ENCODE measurements at regions not wholly inside any gene's neighbourhood (a gene's known extent, or its start where the extent isn't known, plus 50 kb on each side); places are given as distances from the start of the nearest gene placed in this dataset.

GRCh38 chr13:39274739-39275325 is 236.6 kb downstream of the NHLRC3 start:
- H3K4me3 Mint-ChIP-seq (ENCODE audit: unreplicated experiment), result no peak overlapping the region
- no peak for TF ChIP-seq CTCF (IDR thresholded peaks at IDR 0.05; ENCODE audit: unreplicated experiment)
- no peak for DNase-seq (ENCODE audit: low spot score)
- H3K9me3 Mint-ChIP-seq (ENCODE audit: unreplicated experiment), result no peaks in the 10 kb centered on the region
- no peaks in the 10 kb centered on the region for H3K36me3 Mint-ChIP-seq (ENCODE audit: low read depth, unreplicated experiment)
- H3K4me1 Mint-ChIP-seq (ENCODE audit: unreplicated experiment), result peaks cover 16% of the 10 kb centered on the region
- H3K27ac Mint-ChIP-seq (ENCODE audit: unreplicated experiment), result no peak overlapping the region
- no peaks in the 10 kb centered on the region for H3K27me3 Mint-ChIP-seq (ENCODE audit: unreplicated experiment)

GRCh38 chr13:39279077-39279476 is 240.8 kb downstream of the NHLRC3 start:
- Mint-ChIP-seq H3K4me3 (ENCODE audit: unreplicated experiment) (no peak overlapping the region), H3K9me3 (ENCODE audit: unreplicated experiment) (no peaks in the 10 kb centered on the region), H3K27ac (ENCODE audit: unreplicated experiment) (no peak overlapping the region), H3K27me3 (ENCODE audit: unreplicated experiment) (no peaks in the 10 kb centered on the region), H3K4me1 (ENCODE audit: unreplicated experiment) (peaks cover 22% of the 10 kb centered on the region), H3K36me3 (ENCODE audit: low read depth, unreplicated experiment) (no peaks in the 10 kb centered on the region)
- no peak for DNase-seq (ENCODE audit: low spot score)
- TF ChIP-seq CTCF (IDR thresholded peaks at IDR 0.05; ENCODE audit: unreplicated experiment), result no peak

- no peaks in the 10 kb centered on the region for H3K27me3 Mint-ChIP-seq (ENCODE audit: unreplicated experiment)
- no peak for DNase-seq (ENCODE audit: low spot score)
- no peaks in the 10 kb centered on the region for H3K9me3 Mint-ChIP-seq (ENCODE audit: unreplicated experiment)
Observed at GRCh38 chr13:39281539-39282150, 243.4 kb downstream of the NHLRC3 start.

GRCh38 chr13:39282400-39282972 is 244.2 kb downstream of the NHLRC3 start:
- DNase-seq (ENCODE audit: low spot score), result no peak
- H3K9me3 Mint-ChIP-seq (ENCODE audit: unreplicated experiment), result no peaks in the 10 kb centered on the region
- no peak for TF ChIP-seq CTCF (IDR thresholded peaks at IDR 0.05; ENCODE audit: unreplicated experiment)
- H3K27ac Mint-ChIP-seq (ENCODE audit: unreplicated experiment), result no peak overlapping the region
- no peaks in the 10 kb centered on the region for H3K27me3 Mint-ChIP-seq (ENCODE audit: unreplicated experiment)
- H3K4me1 Mint-ChIP-seq (ENCODE audit: unreplicated experiment), result peaks cover 10% of the 10 kb centered on the region
- H3K36me3 Mint-ChIP-seq (ENCODE audit: low read depth, unreplicated experiment), result no peaks in the 10 kb centered on the region
- H3K4me3 Mint-ChIP-seq (ENCODE audit: unreplicated experiment), result no peak overlapping the region

More at GRCh38 chr13:39281539-39282150, 243.4 kb downstream of the NHLRC3 start:
- Mint-ChIP-seq H3K27ac (ENCODE audit: unreplicated experiment) (no peak overlapping the region), H3K4me1 (ENCODE audit: unreplicated experiment) (peaks cover 10% of the 10 kb centered on the region), H3K4me3 (ENCODE audit: unreplicated experiment) (no peak overlapping the region), H3K36me3 (ENCODE audit: low read depth, unreplicated experiment) (no peaks in the 10 kb centered on the region)
- no peak for TF ChIP-seq CTCF (IDR thresholded peaks at IDR 0.05; ENCODE audit: unreplicated experiment)

- no peak for TF ChIP-seq CTCF (IDR thresholded peaks at IDR 0.05; ENCODE audit: unreplicated experiment)
- Mint-ChIP-seq H3K27ac (ENCODE audit: unreplicated experiment) (no peak overlapping the region), H3K27me3 (ENCODE audit: unreplicated experiment) (no peaks in the 10 kb centered on the region)
Observed at GRCh38 chr13:39283072-39283471, 244.8 kb downstream of the NHLRC3 start.

More at GRCh38 chr13:39283072-39283471, 244.8 kb downstream of the NHLRC3 start:
- Mint-ChIP-seq H3K9me3 (ENCODE audit: unreplicated experiment) (no peaks in the 10 kb centered on the region), H3K36me3 (ENCODE audit: low read depth, unreplicated experiment) (no peaks in the 10 kb centered on the region), H3K4me1 (ENCODE audit: unreplicated experiment) (peaks cover 10% of the 10 kb centered on the region), H3K4me3 (ENCODE audit: unreplicated experiment) (no peak overlapping the region)
- DNase-seq (ENCODE audit: low spot score), result no peak

Measured in endothelial cell (in vitro differentiated cells).